ENCODE measurements at regions not wholly inside any gene's neighbourhood (a gene's known extent, or its start where the extent isn't known, plus 50 kb on each side); places are given as distances from the start of the nearest gene placed in this dataset.
A peak's percentile ranks its signal among the peaks of the same experiment; 100 is the strongest.
"Not testable (repeated sequence)": the region's sequence is repeated elsewhere in the genome, so short reads cannot be mapped to it uniquely, and the experiment has no call there.

DNA sequence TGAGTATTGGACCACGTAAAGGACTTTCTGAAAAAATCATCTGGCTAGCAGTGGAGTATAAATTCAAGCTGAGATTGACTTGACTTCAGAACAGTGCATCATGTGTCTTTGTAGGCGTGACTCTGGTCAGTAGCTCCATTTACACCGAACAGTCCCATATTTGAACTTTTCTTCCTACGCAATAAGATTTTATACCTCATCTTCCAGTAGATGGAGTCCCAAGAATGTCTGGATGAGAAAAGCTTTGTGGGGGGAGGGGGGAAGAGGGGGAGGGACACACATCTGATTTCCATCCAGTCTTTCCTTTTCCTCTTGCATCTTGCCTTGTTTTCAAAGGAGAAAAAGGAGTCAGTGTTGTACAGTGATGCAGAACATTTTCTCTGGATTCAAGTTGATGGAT, 241.0 kb downstream of the EMP1 start:
- intact Hi-C loops (cut with DNase I), result no loop called here
- ATAC-seq (no peak), DNase-seq (ENCODE audit: low spot score) (no peak)

DNA sequence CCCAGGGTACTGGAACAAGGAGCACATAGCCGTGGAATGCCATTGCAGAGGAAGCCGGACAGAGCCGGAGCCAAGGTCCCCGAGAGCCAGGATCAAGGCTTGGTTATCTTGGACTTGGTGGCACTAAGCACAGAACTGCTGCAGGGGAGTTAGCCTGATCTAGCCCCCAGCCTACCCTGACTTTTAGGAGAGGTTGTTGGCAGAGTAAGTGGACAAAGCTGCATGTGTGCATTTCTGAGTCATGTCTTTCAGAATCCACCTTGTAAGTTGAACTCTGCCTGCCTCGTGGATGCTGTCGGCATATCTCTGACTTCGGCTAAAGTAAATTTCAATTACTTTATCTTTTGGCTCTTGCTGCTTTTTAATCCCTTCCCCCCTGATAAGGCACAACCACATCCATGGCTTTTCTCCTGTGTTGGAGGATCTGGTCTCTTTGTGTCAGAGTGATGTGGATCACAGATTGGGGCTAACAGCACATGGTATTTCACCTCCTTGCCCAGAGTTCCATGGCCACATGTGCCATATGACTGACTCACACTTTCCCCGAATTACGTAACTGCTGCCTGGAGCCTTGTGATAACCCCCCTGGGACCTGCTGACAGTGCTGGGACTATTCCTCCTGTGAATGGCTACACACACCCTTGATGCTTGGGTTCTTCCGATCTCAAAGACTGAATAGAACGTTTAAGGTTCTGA, 240.3 kb downstream of the EMP1 start:
- ATAC-seq, result peak; percentile 54
- no peak for DNase-seq (ENCODE audit: low spot score)

DNA sequence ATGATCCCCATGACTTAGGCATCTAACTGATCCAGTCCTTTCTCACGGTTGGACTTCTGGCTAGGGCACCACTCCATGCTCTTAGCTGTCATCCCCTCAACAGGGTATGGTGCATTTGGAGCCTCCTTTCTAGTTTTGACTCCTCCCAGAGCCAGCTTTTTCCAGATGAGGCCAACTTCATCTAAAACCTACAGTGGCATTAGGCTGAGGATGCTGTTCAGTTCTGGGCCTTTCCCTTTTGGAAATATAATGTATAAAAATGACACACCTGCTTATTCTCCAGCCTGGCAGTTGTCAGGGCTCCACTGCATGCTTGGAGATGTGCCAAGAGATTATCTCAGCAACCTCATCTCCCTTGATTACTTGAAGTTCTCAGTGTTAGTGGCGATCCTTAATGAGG, 239.7 kb downstream of the EMP1 start:
- DNase-seq (ENCODE audit: low spot score) (no peak), ATAC-seq (no peak)
- intact Hi-C loops (cut with DNase I), result no loop called here

More for the DNA sequence above, 240.3 kb downstream of the EMP1 start:
- intact Hi-C loops (cut with DNase I), result no loop called here

DNA sequence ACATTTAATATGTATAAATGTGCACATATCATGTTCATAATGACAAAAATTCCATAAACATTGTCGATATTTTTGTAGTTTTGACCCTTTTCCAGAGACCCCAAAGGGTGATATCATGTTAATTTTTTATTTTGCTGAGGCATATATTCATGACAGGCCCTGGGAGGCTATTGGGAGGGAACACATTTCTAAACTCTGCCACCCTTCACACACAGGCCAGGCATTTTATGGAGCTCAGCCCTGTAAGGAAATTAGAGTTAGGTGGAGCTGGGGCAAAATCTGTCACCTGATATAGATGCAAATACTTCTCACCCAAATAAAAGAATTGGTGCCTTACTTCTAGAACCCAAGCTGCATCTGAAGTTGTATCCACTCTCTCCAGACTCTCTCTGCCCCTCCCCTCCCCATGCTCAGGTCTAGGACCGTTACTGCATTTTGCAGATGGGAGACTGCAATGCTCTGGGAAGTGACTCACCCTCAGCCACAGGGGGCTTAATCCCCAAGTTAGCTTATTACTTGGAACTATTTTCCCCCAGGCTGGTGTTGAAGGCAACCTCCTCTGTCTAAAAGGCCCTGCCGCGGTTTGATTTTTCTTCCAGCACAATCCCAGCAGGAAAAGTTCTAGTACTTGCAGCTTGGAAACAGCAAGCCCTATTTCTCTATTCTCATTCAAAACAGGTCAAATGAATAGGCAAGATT, 238.9 kb downstream of the EMP1 start:
- ATAC-seq (no peak), DNase-seq (ENCODE audit: low spot score) (no peak)
- intact Hi-C loops (cut with DNase I), result no loop called here

DNA sequence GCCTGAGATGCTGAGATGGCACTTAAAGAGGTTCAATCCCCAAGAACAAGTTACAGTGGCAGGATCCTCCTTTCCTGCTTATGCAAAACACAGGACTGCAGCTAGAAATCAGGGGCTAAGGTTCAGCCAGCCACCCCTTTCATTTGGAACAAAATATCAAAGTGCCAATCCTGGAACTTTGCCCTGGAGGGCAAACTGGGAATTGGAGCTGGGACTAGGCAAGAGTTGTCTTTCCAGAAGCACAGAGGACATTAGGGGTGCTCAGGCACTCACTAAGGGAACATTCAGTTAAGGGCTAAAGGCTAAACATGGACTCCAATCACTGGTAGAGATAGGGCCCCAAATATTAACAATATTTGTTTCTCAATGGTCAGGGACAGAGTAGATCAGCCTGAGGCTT, 237.2 kb downstream of the EMP1 start:
- intact Hi-C loops (cut with DNase I), result no loop called here
- ATAC-seq (no peak), DNase-seq (ENCODE audit: low spot score) (no peak)

DNA sequence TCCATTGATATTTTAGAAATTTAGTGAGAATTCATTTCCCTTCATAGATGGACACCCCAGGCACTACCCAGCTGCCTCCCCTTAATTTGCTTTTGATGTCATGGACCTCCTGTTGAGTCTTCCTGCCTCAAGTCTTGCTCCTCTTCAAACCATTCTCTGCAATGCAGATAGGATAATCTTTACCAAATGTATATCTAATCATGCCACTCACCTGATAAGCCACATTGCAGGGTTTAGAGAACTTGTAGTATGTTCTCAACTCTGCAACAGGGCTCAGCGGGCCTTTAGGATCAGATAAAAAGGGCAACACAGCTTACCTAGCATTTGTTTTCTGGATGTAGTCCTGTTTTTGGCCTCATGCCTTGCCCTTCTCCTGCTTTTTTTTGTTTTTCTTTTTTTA, 234.5 kb downstream of the EMP1 start:
- no peak for DNase-seq (ENCODE audit: low spot score)
- ATAC-seq, result no peak
- intact Hi-C loops (cut with DNase I), result no loop called here

DNA sequence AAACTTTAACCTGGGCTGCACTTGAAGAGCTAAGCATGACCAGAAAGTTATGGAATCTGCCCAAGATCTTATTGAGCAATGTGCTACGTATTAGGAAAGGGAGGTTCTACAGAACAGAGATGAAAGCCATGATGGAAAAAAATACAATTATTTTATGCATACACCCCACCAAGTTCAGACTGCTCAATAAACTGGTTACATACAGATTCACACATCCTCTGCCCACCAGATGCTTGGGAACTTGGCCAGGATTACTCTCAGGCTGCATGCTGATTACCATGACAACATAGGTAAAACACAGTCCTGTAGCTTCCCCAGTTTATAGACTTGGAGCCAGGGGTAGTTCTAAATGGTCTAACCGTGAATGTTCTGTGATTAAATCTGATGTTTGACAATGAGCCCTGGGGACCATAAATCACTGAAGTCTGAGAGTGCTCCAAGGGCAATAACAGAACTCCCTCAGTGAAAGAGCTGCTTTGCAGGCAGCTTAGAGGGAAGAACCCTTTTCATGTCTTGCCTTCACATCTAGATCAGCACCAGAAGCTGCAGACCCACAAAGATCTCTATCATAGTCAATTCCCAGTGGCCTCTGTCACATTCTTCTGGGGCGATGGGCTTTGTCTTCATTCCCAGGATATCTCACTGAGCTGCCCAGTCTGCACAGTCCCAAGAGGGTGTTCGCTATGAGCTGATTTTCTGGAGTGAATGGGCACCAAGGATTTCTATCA, 232.2 kb downstream of the EMP1 start:
- ATAC-seq, result peak; percentile 68
- intact Hi-C loops (cut with DNase I), result no loop called here
- no peak for DNase-seq (ENCODE audit: low spot score)

DNA sequence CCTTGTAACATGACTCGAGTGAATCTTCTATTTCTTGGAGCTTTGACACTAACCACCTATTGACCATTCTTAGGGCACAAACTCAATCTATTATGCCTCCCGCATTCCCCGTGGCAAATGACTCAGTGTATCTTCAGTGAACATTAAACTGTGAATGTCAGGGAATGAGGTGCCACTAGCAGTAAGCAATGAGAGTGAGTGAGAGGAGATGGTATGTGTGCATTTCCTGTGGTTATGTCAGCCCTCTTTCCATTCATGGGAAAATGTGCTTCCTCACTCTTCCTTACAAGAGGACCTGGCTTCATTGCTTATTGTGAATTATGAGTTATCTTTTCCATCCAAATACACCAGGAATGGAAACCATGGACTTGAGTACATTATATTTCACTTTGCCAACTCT, 229.2 kb downstream of the EMP1 start:
- ATAC-seq, result no peak
- intact Hi-C loops (cut with DNase I), result no loop called here
- no peak for DNase-seq (ENCODE audit: low spot score)

DNA sequence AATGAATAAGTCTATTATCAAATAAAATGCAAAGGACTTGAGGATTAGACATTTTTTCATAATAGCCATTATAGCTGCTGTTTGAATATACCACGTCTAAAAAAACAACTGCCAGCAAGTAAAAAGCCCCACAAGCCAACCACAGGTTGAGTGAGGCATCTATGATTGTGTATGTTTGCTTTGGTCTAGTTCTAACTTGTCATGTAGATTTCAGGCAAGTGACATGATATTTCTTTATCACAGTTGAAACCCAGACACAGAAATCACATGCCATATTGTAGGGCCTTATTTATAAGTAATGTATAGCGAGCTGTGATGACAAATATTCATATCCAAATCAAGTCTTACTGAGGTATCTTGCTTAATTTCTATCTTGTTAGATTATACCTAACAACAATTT, 225.8 kb downstream of the EMP1 start:
- no peak for ATAC-seq
- intact Hi-C loops (cut with DNase I), result no loop called here
- no peak for DNase-seq (ENCODE audit: low spot score)

DNA sequence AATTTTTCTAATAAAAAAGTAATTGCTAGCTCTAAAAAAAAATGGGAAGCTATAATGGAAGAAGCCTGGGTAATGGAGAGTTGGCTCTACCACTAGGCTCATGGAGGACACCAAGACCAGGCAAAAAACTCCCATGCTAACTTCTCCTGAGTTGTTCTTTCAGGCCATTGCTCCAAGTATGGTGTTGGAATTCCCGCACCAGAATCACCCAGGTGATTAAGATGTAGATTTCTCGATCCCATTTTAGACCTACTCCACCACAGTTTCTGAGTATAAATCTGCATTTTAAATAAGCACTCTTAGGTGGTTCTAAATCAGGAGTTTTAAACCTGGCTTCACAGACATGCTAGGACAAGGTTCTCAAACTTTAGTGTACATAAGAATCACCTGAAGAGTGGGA, 221.0 kb downstream of the EMP1 start:
- ATAC-seq (no peak), DNase-seq (ENCODE audit: low spot score) (no peak)
- intact Hi-C loops (cut with DNase I), result no loop called here

DNA sequence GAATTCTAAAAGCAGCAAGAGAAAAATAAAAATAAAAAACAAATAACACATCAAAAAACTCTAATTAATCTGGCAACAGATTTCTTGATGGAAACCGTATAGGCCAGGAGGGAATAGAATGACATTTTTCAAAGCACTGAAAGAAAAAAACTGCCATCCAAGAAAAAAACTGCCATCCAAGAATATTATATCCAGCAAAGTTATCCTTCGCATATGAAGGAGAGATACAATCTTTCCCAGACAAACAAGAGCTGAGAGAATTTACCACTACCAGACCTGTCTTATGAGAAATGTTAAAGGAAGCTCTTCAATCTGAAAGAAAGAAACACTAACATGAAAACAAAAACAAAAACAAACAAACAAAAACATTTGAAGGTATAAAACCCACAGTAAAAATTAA, 214.8 kb downstream of the EMP1 start:
- no peak for ATAC-seq
- no peak for DNase-seq (ENCODE audit: low spot score)
- intact Hi-C loops (cut with DNase I), result no loop called here

DNA sequence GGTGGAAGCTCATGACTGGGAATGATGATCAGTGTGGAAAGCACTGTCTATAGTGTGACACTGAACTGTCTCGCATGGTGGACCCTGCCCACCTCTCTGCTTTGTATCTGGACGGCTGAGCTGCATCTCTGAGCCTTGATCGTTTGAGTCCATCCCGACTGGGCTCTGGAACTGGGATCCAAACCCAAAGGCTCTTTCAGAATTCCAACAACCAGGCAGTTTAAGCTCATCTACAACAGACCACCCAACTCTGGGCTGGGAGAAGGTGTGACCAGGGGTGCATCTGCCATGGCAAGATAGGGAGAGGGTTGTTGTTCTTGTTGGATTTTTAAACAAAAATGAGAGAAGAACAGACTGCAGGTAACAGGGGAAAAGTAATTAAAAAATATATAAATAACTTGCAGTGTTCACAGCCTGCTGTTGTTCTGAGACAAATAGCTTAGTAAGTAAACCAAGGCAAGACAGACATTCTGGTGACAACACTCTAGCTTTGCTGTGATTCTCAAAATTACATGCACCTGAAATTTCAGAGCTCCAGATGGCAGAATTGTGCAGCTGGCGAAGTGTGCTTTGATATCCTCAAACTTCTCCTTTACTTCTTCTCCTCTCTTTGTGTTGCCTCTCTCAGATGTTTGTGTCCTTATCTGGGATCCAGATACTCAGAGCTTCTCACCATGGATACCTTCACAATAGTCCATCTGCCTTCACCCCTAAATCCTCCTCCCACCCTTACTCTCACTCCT, 209.6 kb downstream of the EMP1 start:
- ATAC-seq (no peak), DNase-seq (ENCODE audit: low spot score) (no peak)
- intact Hi-C loops (cut with DNase I), result no loop called here

DNA sequence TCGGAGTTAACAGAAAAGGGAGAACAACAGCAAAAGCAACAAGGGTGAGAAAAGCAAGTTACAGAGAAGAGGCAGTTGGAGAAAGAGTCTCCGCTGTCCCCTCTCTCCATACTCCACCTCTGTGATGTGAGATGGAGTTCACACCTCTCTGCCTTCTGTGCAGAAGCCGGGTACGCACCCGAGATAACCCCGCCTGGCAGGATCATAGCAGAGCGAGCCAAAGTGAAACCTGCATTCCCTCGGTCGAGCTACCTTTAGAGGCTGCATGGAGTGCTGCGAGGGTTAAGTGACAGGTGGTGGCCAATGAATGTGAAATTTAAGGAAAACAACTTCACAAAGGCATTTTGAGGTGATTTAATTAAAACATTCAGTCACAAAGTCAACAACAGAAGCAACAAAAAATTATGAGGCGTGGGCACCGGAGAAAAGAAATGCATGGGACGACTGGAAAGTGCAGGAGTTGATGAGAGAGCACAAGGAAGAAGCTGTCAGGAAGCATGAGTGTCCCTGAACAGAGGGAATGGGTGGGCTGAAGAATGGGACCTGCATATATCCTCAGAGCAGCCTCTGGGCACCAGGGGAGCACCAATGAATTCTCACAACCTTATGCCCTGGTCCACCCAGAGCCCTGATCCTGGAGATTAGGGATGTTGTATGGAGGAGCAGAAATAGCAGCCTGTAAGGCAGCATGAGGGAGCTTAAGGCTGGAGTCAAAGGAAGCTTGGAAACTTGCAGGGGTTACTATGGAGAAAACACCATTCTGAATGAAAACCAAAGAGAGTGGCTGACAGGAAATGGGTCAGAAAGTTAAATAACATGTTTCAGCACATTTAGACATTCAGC, 208.3 kb downstream of the EMP1 start:
- ATAC-seq (peak; percentile 32), DNase-seq (ENCODE audit: low spot score) (no peak)
- intact Hi-C loops (cut with DNase I), result no loop called here

DNA sequence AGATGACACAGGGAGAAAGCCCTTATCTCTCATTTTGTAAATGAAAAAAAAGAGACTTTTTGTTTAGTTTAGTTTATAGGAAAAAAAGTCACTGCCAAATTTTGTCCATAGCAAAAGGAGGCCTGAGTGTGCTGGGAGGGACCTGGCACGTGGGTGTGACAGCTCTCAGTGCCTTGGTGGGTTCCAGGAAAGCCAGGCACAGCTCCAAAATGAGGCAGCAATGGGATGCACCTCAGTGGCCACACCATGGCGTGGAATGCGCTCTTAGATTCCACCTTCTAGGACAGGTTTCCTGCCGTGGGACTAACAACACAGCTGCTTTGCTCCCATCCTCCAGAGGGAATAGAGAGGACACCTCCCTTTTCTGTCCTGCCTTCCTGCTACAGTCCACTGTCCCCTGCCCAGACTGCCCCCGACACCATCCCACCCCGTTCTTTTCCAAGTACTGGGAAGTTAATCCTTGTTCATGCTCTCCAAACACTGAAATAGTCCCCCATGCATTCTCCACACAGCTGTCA, 207.6 kb downstream of the EMP1 start:
- intact Hi-C loops (cut with DNase I), result no loop called here

DNA sequence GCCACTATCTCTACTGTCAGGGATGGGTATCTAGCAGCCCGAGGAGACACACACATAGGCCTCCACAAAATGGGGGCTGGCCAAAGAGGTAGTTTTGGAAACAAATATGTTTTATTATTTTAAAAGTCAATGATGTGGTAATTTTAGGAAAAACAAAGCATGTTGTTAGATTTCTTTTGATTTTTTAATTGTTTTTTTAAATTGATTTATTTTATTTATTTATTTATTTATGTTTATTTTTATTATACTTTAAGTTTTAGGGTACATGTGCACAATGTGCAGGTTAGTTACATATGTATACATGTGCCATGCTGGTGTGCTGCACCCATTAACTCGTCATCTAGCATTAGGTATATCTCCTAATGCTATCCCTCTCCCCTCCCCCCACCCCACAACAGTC, 194.8 kb downstream of the EMP1 start:
- ATAC-seq; DNase-seq (ENCODE audit: low spot score); intact Hi-C loops (cut with DNase I): not testable (repeated sequence)

More for the DNA sequence above, 207.6 kb downstream of the EMP1 start:
- no peak for DNase-seq (ENCODE audit: low spot score)
- no peak for ATAC-seq

DNA sequence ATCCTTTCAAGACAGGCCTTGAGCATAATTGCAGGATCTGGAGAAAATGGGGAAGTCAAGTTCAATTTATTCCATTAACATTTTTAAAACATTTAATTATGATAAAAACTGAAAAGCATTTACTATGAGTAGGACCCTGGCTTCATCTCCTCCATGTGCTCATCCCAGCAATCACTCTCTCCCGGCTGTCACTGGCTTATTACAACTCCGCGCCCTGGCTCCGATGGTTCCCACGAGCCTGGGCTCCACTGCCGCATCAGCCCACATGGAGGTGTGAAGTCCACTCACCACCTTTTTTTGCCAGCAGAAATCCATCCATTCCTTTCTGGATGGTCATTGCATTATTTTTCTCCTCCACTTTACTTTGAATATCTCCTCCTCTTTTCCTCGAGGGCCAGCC, 194.4 kb downstream of the EMP1 start:
- no peak for ATAC-seq
- DNase-seq (ENCODE audit: low spot score), result no peak
- intact Hi-C loops (cut with DNase I), result no loop called here

DNA sequence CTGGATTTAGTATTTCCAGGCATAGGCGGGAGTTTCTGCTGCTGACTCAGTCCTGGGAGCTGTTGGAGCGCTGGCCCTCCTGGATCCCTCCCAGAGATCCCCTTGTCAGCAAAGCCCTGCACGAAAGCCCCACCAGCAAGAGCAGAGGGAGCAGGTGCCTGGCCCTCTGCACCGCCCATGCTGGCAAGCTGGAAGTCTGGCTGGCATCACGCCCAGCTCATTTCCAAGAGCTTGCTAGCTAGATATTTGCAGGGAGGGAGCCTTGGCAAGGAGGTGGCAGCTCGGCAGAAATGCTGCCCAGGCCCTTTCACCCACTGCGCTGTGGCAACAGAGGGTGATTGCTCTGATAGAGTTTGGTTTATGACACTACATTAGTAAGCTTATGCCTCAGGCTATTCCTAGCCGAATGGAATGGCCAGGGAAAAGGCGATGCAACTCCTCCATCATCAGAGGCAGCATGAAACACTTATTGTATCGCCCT, 193.9 kb downstream of the EMP1 start:
- intact Hi-C loops (cut with DNase I), result no loop called here
- ATAC-seq, result peak; percentile 76
- peak; percentile 84 for DNase-seq (ENCODE audit: low spot score)

DNA sequence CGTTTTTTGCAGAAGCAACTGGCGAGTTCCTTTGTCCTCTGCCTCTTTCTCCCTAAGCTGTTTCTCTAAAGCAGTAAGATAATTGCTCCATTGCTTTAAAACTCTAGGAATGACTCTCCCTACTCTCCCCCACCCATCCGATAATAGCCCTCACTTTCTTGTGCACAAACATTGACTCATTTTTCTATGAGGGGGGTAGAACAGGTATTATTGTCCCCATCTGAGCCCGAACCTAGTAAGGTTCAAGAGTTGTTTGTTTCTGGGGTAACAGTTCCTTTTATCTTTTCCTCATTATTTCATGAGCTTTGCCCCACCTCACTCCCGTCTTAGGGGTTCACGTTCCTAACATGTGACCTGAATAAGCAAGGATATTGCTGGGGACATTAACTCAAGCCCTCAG, 190.6 kb downstream of the EMP1 start:
- DNase-seq (ENCODE audit: low spot score) (no peak), ATAC-seq (no peak)
- intact Hi-C loops (cut with DNase I), result no loop called here
